Endothelial cell of umbilical vein (primary cell): ENCODE measurements at regions not wholly inside any gene's neighbourhood (a gene's known extent, or its start where the extent isn't known, plus 50 kb on each side); places are given as distances from the start of the nearest gene placed in this dataset.

Source experiments
- CTCF ChIP-seq, 2 donors: IDR thresholded peaks; 1 replicate in 1 of 2; 2 replicates in 1 of 2; pipeline ENCODE4 v1.5.1; 2011; ENCODE audit warnings: low read length in 2 of 2, mild to moderate bottlenecking in 2 of 2, moderate library complexity in 2 of 2, control low read depth in 1 of 2, inconsistent platforms in 1 of 2, low read depth in 1 of 2; ENCODE audit not compliant: insufficient read depth in 1 of 2; ENCODE audit errors: extremely low read depth in 1 of 2
- EZH2 ChIP-seq: IDR thresholded peaks from 2 replicates; pipeline ENCODE4 v1.6.1; 2012; ENCODE audit warnings: borderline replicate concordance, low read depth, mild to moderate bottlenecking, moderate library complexity, low read length, inconsistent platforms; ENCODE audit not compliant: severe bottlenecking
- POLR2A ChIP-seq: IDR thresholded peaks from 2 replicates; pipeline ENCODE4 v1.6.1; 2012; ENCODE audit warnings: low read depth, mild to moderate bottlenecking, control low read depth, low read length

GRCh38 chr11:130622141-130622542 is 173.7 kb downstream of the ADAMTS15 start:
- TF ChIP-seq EZH2 = no peak
- no peak for TF ChIP-seq CTCF (IDR thresholded peaks at IDR 0.05; ENCODE audit: extremely low read depth in 1 of 2, insufficient read depth in 1 of 2, low read depth in 1 of 2, low read length in 2 of 2)
- TF ChIP-seq POLR2A = no peak
